Neuronal stem cell (in vitro differentiated cells): ENCODE measurements at regions not wholly inside any gene's neighbourhood (a gene's known extent, or its start where the extent isn't known, plus 50 kb on each side); places are given as distances from the start of the nearest gene placed in this dataset.

ENCODE experiments used
- DNase-seq: peaks from one replicate; pipeline ENCODE4 v3.0.0-alpha.2; 2013; ENCODE audit warnings: low spot score
- H2AFZ ChIP-seq: one replicate; pipeline ENCODE4 v1.6.1; 2013; ENCODE audit warnings: mild to moderate bottlenecking, low read length, inconsistent platforms
- H2AK5ac ChIP-seq: 2 replicates; pipeline ENCODE4 v1.6.1; 2013; ENCODE audit warnings: low read depth, mild to moderate bottlenecking, inconsistent platforms, low read length, moderate library complexity, mixed read lengths
- H2BK120ac ChIP-seq: 2 replicates; pipeline ENCODE4 v1.6.1; 2013; ENCODE audit warnings: low read depth, mild to moderate bottlenecking, inconsistent platforms, low read length, moderate library complexity, mixed read lengths
- H2BK12ac ChIP-seq: one replicate; pipeline ENCODE4 v1.6.1; 2013; ENCODE audit warnings: low read length, inconsistent platforms
- H2BK15ac ChIP-seq: 2 replicates; pipeline ENCODE4 v1.6.1; 2013; ENCODE audit warnings: mild to moderate bottlenecking, low read length, inconsistent platforms, mixed read lengths
- H2BK5ac ChIP-seq: one replicate; pipeline ENCODE4 v1.6.1; 2013; ENCODE audit warnings: inconsistent platforms, mild to moderate bottlenecking, low read length, moderate library complexity
- H3K14ac ChIP-seq: one replicate; pipeline ENCODE4 v1.6.1; 2013; ENCODE audit warnings: low read length, inconsistent platforms
- H3K18ac ChIP-seq: 2 replicates; pipeline ENCODE4 v1.6.1; 2013; ENCODE audit warnings: low read length, inconsistent platforms
- H3K23ac ChIP-seq: 2 replicates; pipeline ENCODE4 v1.6.1; 2013; ENCODE audit warnings: low read depth, mild to moderate bottlenecking, mixed read lengths, low read length, inconsistent platforms; ENCODE audit not compliant: poor library complexity
- H3K27ac ChIP-seq: replicated peaks from 3 replicates; pipeline ENCODE4 v1.5.1; 2013; ENCODE audit warnings: low read length, inconsistent platforms
- H3K27me3 ChIP-seq, 3 experiments: 2 replicates each; pipeline ENCODE4 v1.6.1; 2013; ENCODE audit warnings: low read length in 3 of 3, mild to moderate bottlenecking in 2 of 3, inconsistent platforms in 1 of 3, low read depth in 1 of 3, mixed read lengths in 1 of 3, moderate library complexity in 1 of 3; ENCODE audit not compliant: control insufficient read depth in 3 of 3, insufficient read depth in 3 of 3
- H3K36me3 ChIP-seq, 2 donors: replicated peaks in 1 of 2; 2 replicates each; pipeline ENCODE4 v1.6.1; 2013; ENCODE audit warnings: low read length in 2 of 2; ENCODE audit not compliant: control insufficient read depth in 2 of 2, insufficient read depth in 2 of 2
- H3K4ac ChIP-seq: 2 replicates; pipeline ENCODE4 v1.6.1; 2013; ENCODE audit warnings: inconsistent platforms, mild to moderate bottlenecking, low read length, moderate library complexity
- H3K4me1 ChIP-seq, 2 donors: 1 replicate in 1 of 2; 2 replicates in 1 of 2; pipeline ENCODE4 v1.6.1; 2013; ENCODE audit warnings: low read length in 2 of 2, low read depth in 1 of 2; ENCODE audit not compliant: control insufficient read depth in 2 of 2, insufficient read depth in 1 of 2
- H3K4me2 ChIP-seq: one replicate; pipeline ENCODE4 v1.6.1; 2013; ENCODE audit warnings: mild to moderate bottlenecking, low read length, inconsistent platforms; ENCODE audit not compliant: insufficient read depth, poor library complexity, severe bottlenecking
- H3K4me3 ChIP-seq, 2 donors: 2 replicates each; pipeline ENCODE4 v1.5.1; 2013; ENCODE audit warnings: low read length in 2 of 2, mild to moderate bottlenecking in 2 of 2, inconsistent platforms in 1 of 2, moderate library complexity in 1 of 2
- H3K79me1 ChIP-seq: one replicate; pipeline ENCODE4 v1.6.1; 2013; ENCODE audit warnings: low read depth, mild to moderate bottlenecking, inconsistent platforms, low read length, moderate library complexity
- H3K9ac ChIP-seq: one replicate; pipeline ENCODE4 v1.6.1; 2013; ENCODE audit warnings: mild to moderate bottlenecking, low read depth, low read length, inconsistent platforms; ENCODE audit not compliant: poor library complexity
- H3K9me3 ChIP-seq, 2 donors: replicated peaks in 1 of 2; 2 replicates each; pipeline versions ENCODE3 to v1.6.1; 2013; ENCODE audit warnings: low read length in 2 of 2, mild to moderate bottlenecking in 2 of 2, inconsistent platforms in 1 of 2, low read depth in 1 of 2, mixed read lengths in 1 of 2, moderate library complexity in 1 of 2; ENCODE audit not compliant: control insufficient read depth in 2 of 2, insufficient read depth in 1 of 2
- H4K8ac ChIP-seq: one replicate; pipeline ENCODE4 v1.6.1; 2013; ENCODE audit warnings: low read depth, mild to moderate bottlenecking, inconsistent platforms, low read length, moderate library complexity
- H4K91ac ChIP-seq: one replicate; pipeline ENCODE4 v1.6.1; 2013; ENCODE audit warnings: low read length, low read depth, mild to moderate bottlenecking, inconsistent platforms; ENCODE audit not compliant: poor library complexity
- WGBS, 2 donors: extraction: QIAGEN DNeasy Blood & Tissue Kit; methylation state at CpG; one replicate each; pipeline ENCODE4 v1.1.7; 2013; ENCODE audit warnings: missing lambda C conversion rate in 2 of 2, mixed read lengths in 1 of 2; ENCODE audit not compliant: insufficient read length in 2 of 2, insufficient replicate concordance in 1 of 2; ENCODE audit errors: extremely low coverage in 2 of 2; 5-methylcytosine and 5-hydroxymethylcytosine counted together

- H3K23ac ChIP-seq, result no peak overlapping the region
- H4K8ac ChIP-seq, result no peak overlapping the region
- H3K4me2 ChIP-seq, result no peak overlapping the region
- no peaks in the 10 kb centered on the region for H3K27me3 ChIP-seq
- H2BK15ac ChIP-seq, result no peak overlapping the region
- no peak overlapping the region for H4K91ac ChIP-seq
- no peak for DNase-seq
- no peak overlapping the region for H3K18ac ChIP-seq
- no peak overlapping the region for H3K4me3 ChIP-seq
- no peak overlapping the region for H2AK5ac ChIP-seq
- no CpG with 5 or more reads among the region's 4 CpGs for WGBS, 2 donors
- no peak overlapping the region for H3K9ac ChIP-seq
- peaks cover 0 to 9% of the 10 kb centered on the region in 2 donors for H3K4me1 ChIP-seq
- no peaks in the 10 kb centered on the region for H3K9me3 ChIP-seq
- H3K36me3 ChIP-seq, result no peaks in the 10 kb centered on the region
- H2BK12ac ChIP-seq, result no peak overlapping the region
- no peak overlapping the region for H3K4ac ChIP-seq
- no peak overlapping the region for H3K14ac ChIP-seq
- H3K27ac ChIP-seq, result no peak overlapping the region
- H3K79me1 ChIP-seq, result no peaks in the 10 kb centered on the region
- no peak overlapping the region for H2BK120ac ChIP-seq
- H2AFZ ChIP-seq, result no peak overlapping the region
- H2BK5ac ChIP-seq, result no peak overlapping the region
Observed at GRCh38 chr9:106675780-106676179, 187.2 kb upstream of the ZNF462 start.

GRCh38 chr9:106677374-106677773 is 185.6 kb upstream of the ZNF462 start:
- Histone ChIP-seq H3K18ac (no peak overlapping the region), H3K27me3 (no peaks in the 10 kb centered on the region), H2AFZ (no peak overlapping the region), H2BK5ac (no peak overlapping the region), H3K9ac (no peak overlapping the region), H3K9me3 (no peaks in the 10 kb centered on the region), H3K4me2 (no peak overlapping the region), H3K27ac (no peak overlapping the region), H4K8ac (no peak overlapping the region), H4K91ac (no peak overlapping the region), H3K4me3 (no peak overlapping the region), H3K4me1 (peaks cover 0 to 9% of the 10 kb centered on the region in 2 donors), H2BK12ac (no peak overlapping the region), H2BK120ac (no peak overlapping the region), H3K23ac (no peak overlapping the region), H3K79me1 (no peaks in the 10 kb centered on the region), H2BK15ac (no peak overlapping the region), H3K36me3 (no peaks in the 10 kb centered on the region), H3K4ac (no peak overlapping the region), H2AK5ac (no peak overlapping the region), H3K14ac (no peak overlapping the region)
- no peak for DNase-seq
- WGBS, 2 donors, result no CpG with 5 or more reads among the region's 5 CpGs

- Histone ChIP-seq H3K4me1 (peaks cover 0 to 9% of the 10 kb centered on the region in 2 donors), H3K79me1 (no peaks in the 10 kb centered on the region), H3K9ac (no peak overlapping the region), H3K27me3 (no peaks in the 10 kb centered on the region), H2AFZ (no peak overlapping the region), H3K23ac (no peak overlapping the region), H3K27ac (no peak overlapping the region), H3K4ac (no peak overlapping the region), H4K8ac (no peak overlapping the region), H3K14ac (no peak overlapping the region), H2BK15ac (no peak overlapping the region), H4K91ac (no peak overlapping the region), H3K4me2 (no peak overlapping the region), H2BK12ac (no peak overlapping the region), H3K9me3 (no peaks in the 10 kb centered on the region), H3K18ac (no peak overlapping the region), H3K36me3 (no peaks in the 10 kb centered on the region), H2BK5ac (no peak overlapping the region), H3K4me3 (no peak overlapping the region), H2AK5ac (no peak overlapping the region), H2BK120ac (no peak overlapping the region)
- no peak for DNase-seq
- WGBS, 2 donors, result no CpG with 5 or more reads among the region's 4 CpGs
Observed at GRCh38 chr9:106677830-106678229, 185.1 kb upstream of the ZNF462 start.

- no peak overlapping the region for H2BK120ac ChIP-seq
- no peaks in the 10 kb centered on the region for H3K79me1 ChIP-seq
- no peak overlapping the region for H3K23ac ChIP-seq
- H4K8ac ChIP-seq, result no peak overlapping the region
- no peak overlapping the region for H4K91ac ChIP-seq
- H2AFZ ChIP-seq, result no peak overlapping the region
- H3K4me2 ChIP-seq, result no peak overlapping the region
- H3K4me3 ChIP-seq, result no peak overlapping the region
- no peak overlapping the region for H3K27ac ChIP-seq
- peaks cover 0 to 9% of the 10 kb centered on the region in 2 donors for H3K4me1 ChIP-seq
- H3K18ac ChIP-seq, result no peak overlapping the region
- no peak for DNase-seq
- H3K9ac ChIP-seq, result no peak overlapping the region
- no peak overlapping the region for H2AK5ac ChIP-seq
- no peak overlapping the region for H3K14ac ChIP-seq
- no peaks in the 10 kb centered on the region for H3K27me3 ChIP-seq
- H2BK5ac ChIP-seq, result no peak overlapping the region
- no peak overlapping the region for H2BK15ac ChIP-seq
- H2BK12ac ChIP-seq, result no peak overlapping the region
- no peaks in the 10 kb centered on the region for H3K36me3 ChIP-seq
- no peaks in the 10 kb centered on the region for H3K9me3 ChIP-seq
- no peak overlapping the region for H3K4ac ChIP-seq
Observed at GRCh38 chr9:106678273-106678672, 184.7 kb upstream of the ZNF462 start.
